ENCODE measurements at regions not wholly inside any gene's neighbourhood (a gene's known extent, or its start where the extent isn't known, plus 50 kb on each side); places are given as distances from the start of the nearest gene placed in this dataset.

DNA sequence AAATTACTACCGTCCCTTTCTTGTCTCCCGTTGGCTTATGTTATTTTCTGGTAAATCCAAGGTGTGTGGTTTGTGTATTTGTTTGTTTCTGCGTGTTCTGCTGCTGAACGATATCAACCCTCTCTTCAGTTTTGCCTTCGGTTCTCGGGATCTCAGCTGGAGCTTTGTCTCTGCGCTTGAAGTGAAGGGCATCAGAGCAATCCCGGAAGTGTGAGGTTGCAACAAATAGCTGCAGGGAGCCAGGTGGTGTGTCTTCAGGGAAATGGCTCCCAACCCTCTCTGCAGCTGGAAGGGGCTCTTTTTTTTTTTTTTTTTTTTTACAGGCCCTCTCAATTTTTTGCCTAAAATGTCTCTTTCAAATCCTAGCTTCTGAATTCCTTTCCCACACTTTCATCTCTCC is 116.4 kb upstream of the RGMA start:
- no peak for FAIRE-seq
- TF ChIP-seq TAF1 (IDR thresholded peaks at IDR 0.05; ENCODE audit: low read depth, low read length) (no peak), TAF7 (optimal IDR thresholded peaks at IDR 0.05; ENCODE audit: borderline replicate concordance, low read depth, low read length) (no peak)

More for the DNA sequence above, 116.4 kb upstream of the RGMA start:
- no peaks in the 10 kb centered on the region for H3K9me3 ChIP-seq (ENCODE audit: insufficient read depth in 2 of 2, low read depth in 1 of 2, low read length in 1 of 2)
- WGBS, 2 experiments (ENCODE audit: extremely low coverage in 1 of 2, insufficient coverage in 1 of 2, insufficient read length in 1 of 2, insufficient replicate concordance in 2 of 2, low coverage in 1 of 2, low lambda C conversion rate in 2 of 2, missing lambda C conversion rate in 1 of 2): 90% methylated on average over 8 of the region's 8 CpGs; no CpG with 5 or more reads in 1 of the 2 experiments
- H3K27ac ChIP-seq (ENCODE audit: low read depth, low read length): no peak overlapping the region
- no peaks in the 10 kb centered on the region for H3K36me3 ChIP-seq (ENCODE audit: control insufficient read depth in 2 of 4, insufficient read depth in 4 of 4, low read length in 3 of 4)
- H3K4me3 ChIP-seq (ENCODE audit: extremely low read depth in 1 of 4, insufficient read depth in 2 of 4, low read depth in 3 of 4, low read length in 4 of 4): no peak overlapping the region
- H3K79me1 ChIP-seq (ENCODE audit: low read depth, low read length): no peaks in the 10 kb centered on the region
- POLR2A ChIA-PET (ENCODE audit: partially characterized antibody): no interaction called here
- H3K23me2 ChIP-seq (ENCODE audit: low read depth, low read length): no peaks in the 10 kb centered on the region
- H4K8ac ChIP-seq (ENCODE audit: extremely low read depth, insufficient read depth, low read length): no peak overlapping the region
- no peaks in the 10 kb centered on the region for H4K20me1 ChIP-seq (replicated peaks in 1 of 2; ENCODE audit: control insufficient read depth in 1 of 2, insufficient read depth in 2 of 2, low read length in 2 of 2)
- no peaks in the 10 kb centered on the region for H3K79me2 ChIP-seq (ENCODE audit: control insufficient read depth in 1 of 2, insufficient read depth in 2 of 2, low read length in 2 of 2)
- no peak overlapping the region for H2BK120ac ChIP-seq (replicated peaks; ENCODE audit: low read depth, low read length)
- no peak overlapping the region for H3K56ac ChIP-seq (replicated peaks; ENCODE audit: insufficient read length, low read depth, low read length)
- H3K27me3 ChIP-seq (replicated peaks in 1 of 4; ENCODE audit: control insufficient read depth in 3 of 4, extremely low read depth in 1 of 4, insufficient read depth in 3 of 4, low read length in 3 of 4): no peaks in the 10 kb centered on the region; a peak in 1 of 7 replicates
- H3K4me1 ChIP-seq (replicated peaks in 1 of 4; ENCODE audit: control insufficient read depth in 3 of 4, insufficient read depth in 4 of 4, low read length in 3 of 4): peaks cover 0 to 7% (median 0%) of the 10 kb centered on the region in 4 experiments; a peak in 2 of 7 replicates
- no peak overlapping the region for H4K5ac ChIP-seq (ENCODE audit: insufficient read length, low read depth, low read length)
- H2AK5ac ChIP-seq (ENCODE audit: low read depth, low read length): no peak overlapping the region
- no peak overlapping the region for H3K4ac ChIP-seq (replicated peaks; ENCODE audit: insufficient read length, low read depth, low read length)
- no peak overlapping the region for H2BK20ac ChIP-seq (ENCODE audit: low read length)
- H3K23ac ChIP-seq (ENCODE audit: insufficient read length): no peak overlapping the region
- H4K91ac ChIP-seq (replicated peaks; ENCODE audit: insufficient read length, low read length): no peak overlapping the region
- CTCF ChIA-PET (ENCODE audit: partially characterized antibody): interaction anchor here (0.7 to 2.5 kb wide), 2 partner anchors 15 to 26 kb away, joined by 3 to 10 read pairs; no protein-coding TSS in a partner anchor
- no peak overlapping the region for H2BK15ac ChIP-seq (ENCODE audit: low read length)
- H2AFZ ChIP-seq (ENCODE audit: low read length): no peak overlapping the region
- no peak for DNase-seq (ENCODE audit: low read depth in 1 of 2, low spot score in 2 of 2)
- no peak overlapping the region for H3K18ac ChIP-seq (ENCODE audit: extremely low read depth, low read length)
- H2BK12ac ChIP-seq (ENCODE audit: low read depth, low read length): no peak overlapping the region
- no peak overlapping the region for H3K4me2 ChIP-seq (ENCODE audit: insufficient read depth in 1 of 2, low read depth in 2 of 2, low read length in 2 of 2)
- H3K9ac ChIP-seq (replicated peaks in 1 of 4; ENCODE audit: extremely low read depth in 1 of 4, low read depth in 3 of 4, low read length in 3 of 4): no peak overlapping the region
- no peak overlapping the region for H3K14ac ChIP-seq (ENCODE audit: insufficient read length)
- no peak overlapping the region for H2BK5ac ChIP-seq (ENCODE audit: low read depth, low read length)

Measured in H1 (cell line).